Lung (tissue), 11 donors: ENCODE measurements at regions not wholly inside any gene's neighbourhood (a gene's known extent, or its start where the extent isn't known, plus 50 kb on each side); places are given as distances from the start of the nearest gene placed in this dataset.
A peak's percentile ranks its signal among the peaks of the same experiment; 100 is the strongest.

ENCODE experiments used
- ATAC-seq: fragments of 200-7000 bp; cut with Tn5 transposase; one replicate; pipeline ENCODE4 v1.9.1; 2020; ENCODE audit warnings: moderate number of reproducible peaks; ENCODE audit not compliant: insufficient read depth, low FRiP score
- DNase-seq, 3 donors: peaks; one replicate each; pipeline ENCODE4 v3.0.0-alpha.2; 2013 to 2017
- H3K27ac ChIP-seq, 2 donors: one replicate each; pipeline ENCODE4 v1.5.1; 2013; ENCODE audit warnings: mild to moderate bottlenecking in 2 of 2, moderate library complexity in 2 of 2, control low read depth in 1 of 2, inconsistent platforms in 1 of 2, low read depth in 1 of 2, low read length in 1 of 2
- H3K27me3 ChIP-seq, 3 donors: one replicate each; pipeline ENCODE4 v1.5.1; 2013; ENCODE audit warnings: low read length in 2 of 3; ENCODE audit not compliant: control insufficient read depth in 3 of 3, insufficient read depth in 3 of 3
- H3K36me3 ChIP-seq, 4 donors: one replicate each; pipeline ENCODE4 v1.5.1; 2013; ENCODE audit warnings: low read length in 4 of 4, mild to moderate bottlenecking in 1 of 4, moderate library complexity in 1 of 4; ENCODE audit not compliant: control insufficient read depth in 4 of 4, insufficient read depth in 4 of 4
- H3K4me1 ChIP-seq, 5 donors: one replicate each; pipeline ENCODE4 v1.5.1; 2013; ENCODE audit warnings: low read length in 5 of 5, mild to moderate bottlenecking in 2 of 5, moderate library complexity in 1 of 5; ENCODE audit not compliant: control insufficient read depth in 5 of 5, insufficient read depth in 5 of 5
- H3K4me3 ChIP-seq: one replicate; pipeline ENCODE4 v1.5.1; 2013; ENCODE audit warnings: mild to moderate bottlenecking, control low read depth, moderate library complexity
- H3K9ac ChIP-seq, 2 donors: one replicate each; pipeline ENCODE4 v1.5.1; 2013; ENCODE audit warnings: low read length in 2 of 2, control low read depth in 1 of 2; ENCODE audit not compliant: insufficient read depth in 1 of 2
- H3K9me3 ChIP-seq, 4 donors: one replicate each; pipeline ENCODE4 v1.5.1; 2013; ENCODE audit warnings: low read length in 3 of 4, mild to moderate bottlenecking in 1 of 4, moderate library complexity in 1 of 4; ENCODE audit not compliant: control insufficient read depth in 4 of 4, insufficient read depth in 3 of 4
- WGBS, 2 donors: extraction: QIAGEN DNeasy Blood & Tissue Kit; methylation state at CpG; one replicate each; pipeline ENCODE4 v1.1.7; 2013; 5-methylcytosine and 5-hydroxymethylcytosine counted together
- TF ChIP-seq, protein P1 (sequence below): IDR thresholded peaks from 2 replicates; pipeline ENCODE4 v1.5.1; 2012; ENCODE audit warnings: mild to moderate bottlenecking; ENCODE audit errors: control extremely low read depth, extremely low read depth
- donor health status: control.
- donor health status: control.
- donor health status: Bipolar disorder and iron deficiency.
- donor health status: healthy.
- donor health status: DM: yes; HTN: yes; CAD: no.

DNA sequence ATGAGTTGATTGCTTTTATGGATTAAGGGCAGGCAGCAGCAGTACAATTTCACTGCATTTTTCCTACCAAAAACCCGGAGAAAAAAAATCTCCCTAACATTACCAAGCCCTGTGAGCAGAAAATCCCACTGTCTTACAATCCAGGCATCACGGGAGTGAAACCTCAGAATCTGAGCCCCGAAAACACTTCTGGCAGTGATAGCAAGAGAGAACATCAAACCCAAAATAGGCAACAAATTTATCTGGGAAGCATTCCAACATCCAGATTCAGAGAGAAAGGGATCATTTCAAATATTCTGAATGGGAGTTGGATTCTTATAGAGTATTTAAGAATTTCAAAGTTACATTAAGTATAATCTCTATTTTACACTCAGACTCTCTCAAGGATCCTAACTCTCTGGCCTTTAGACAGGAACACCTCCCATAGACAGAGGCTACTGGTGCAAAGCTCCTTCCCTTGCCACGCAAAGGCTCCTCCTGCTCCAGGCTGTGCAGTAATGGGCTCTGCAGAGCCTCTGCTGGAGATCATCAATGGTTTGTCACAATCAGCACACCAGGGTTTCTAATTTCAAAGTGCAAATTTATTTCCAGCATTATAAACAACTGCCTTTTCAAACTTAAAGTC lies 256.9 kb downstream of the PARM1 start:
- Histone ChIP-seq H3K9me3 (no peaks in the 10 kb centered on the region), H3K9ac (peak overlapping the region in 1 of 2 donors; percentile 6), H3K36me3 (no peaks in the 10 kb centered on the region), H3K27ac (no peak overlapping the region), H3K4me1 (no peaks in the 10 kb centered on the region), H3K27me3 (no peaks in the 10 kb centered on the region), H3K4me3 (no peak overlapping the region)
- 74 to 77% methylated on average over 4 of the region's 4 CpGs for WGBS, 2 donors
- ATAC-seq (no peak), DNase-seq (peak in 2 of 3 donors; percentile 1 to 3)
- TF ChIP-seq, protein P1, sequence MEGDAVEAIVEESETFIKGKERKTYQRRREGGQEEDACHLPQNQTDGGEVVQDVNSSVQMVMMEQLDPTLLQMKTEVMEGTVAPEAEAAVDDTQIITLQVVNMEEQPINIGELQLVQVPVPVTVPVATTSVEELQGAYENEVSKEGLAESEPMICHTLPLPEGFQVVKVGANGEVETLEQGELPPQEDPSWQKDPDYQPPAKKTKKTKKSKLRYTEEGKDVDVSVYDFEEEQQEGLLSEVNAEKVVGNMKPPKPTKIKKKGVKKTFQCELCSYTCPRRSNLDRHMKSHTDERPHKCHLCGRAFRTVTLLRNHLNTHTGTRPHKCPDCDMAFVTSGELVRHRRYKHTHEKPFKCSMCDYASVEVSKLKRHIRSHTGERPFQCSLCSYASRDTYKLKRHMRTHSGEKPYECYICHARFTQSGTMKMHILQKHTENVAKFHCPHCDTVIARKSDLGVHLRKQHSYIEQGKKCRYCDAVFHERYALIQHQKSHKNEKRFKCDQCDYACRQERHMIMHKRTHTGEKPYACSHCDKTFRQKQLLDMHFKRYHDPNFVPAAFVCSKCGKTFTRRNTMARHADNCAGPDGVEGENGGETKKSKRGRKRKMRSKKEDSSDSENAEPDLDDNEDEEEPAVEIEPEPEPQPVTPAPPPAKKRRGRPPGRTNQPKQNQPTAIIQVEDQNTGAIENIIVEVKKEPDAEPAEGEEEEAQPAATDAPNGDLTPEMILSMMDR: no peak

DNA sequence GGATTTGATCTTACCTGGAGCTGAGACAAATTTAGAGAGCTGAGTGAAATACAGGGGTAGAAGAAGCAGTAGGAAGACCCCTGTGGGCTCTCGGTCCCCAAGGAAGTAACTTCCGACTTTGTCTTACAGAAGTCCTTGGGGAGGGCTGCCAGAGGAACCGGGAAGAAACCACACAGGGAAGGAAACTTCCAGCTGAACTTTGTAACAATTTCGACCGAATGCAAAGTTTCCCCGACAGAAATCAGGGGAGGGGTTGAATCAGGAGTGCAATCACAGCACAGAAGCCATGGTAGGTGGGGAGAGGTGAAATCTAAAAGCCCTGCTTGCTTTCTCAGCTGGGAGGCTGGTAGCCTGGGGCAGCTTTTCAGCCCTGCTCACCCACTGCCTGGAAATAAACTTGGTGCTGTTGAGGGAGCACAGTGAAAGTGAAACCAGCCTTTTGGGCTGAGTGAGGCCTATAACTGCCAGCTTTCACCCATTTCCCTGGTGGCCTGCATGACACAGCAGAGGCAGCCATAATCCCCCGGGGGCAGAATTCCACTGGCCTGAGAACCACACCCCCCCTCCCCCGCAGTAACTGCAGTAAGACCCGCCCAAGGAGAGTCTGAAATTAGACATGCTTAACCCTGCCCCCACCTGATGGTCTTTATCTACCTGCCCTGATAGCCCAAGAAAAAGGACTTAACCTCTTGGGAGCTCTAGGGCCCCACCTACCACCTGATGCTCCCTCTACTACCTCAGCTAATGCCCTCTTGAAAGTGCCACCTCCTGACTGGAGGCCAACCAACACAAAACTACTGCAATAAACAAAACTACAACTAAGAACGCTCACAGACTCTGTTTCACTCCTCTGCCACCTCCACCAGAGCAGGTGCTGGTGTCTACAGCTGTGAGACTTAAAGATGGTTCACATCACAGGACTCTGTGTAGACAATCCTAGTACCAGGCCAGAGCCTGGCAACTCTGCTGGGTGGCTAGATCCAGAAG lies 248.2 kb downstream of the PARM1 start:
- peaks cover 0 to 3% (median 0%) of the 10 kb centered on the region in 5 donors for H3K4me1 ChIP-seq
- H3K4me3 ChIP-seq: no peak overlapping the region
- no peaks in the 10 kb centered on the region for H3K36me3 ChIP-seq
- H3K27ac ChIP-seq: peak overlapping the region in 1 of 2 donors; percentile 7
- no peaks in the 10 kb centered on the region for H3K27me3 ChIP-seq
- 85 to 89% methylated on average over 10 of the region's 10 CpGs for WGBS, 2 donors
- H3K9me3 ChIP-seq: peaks cover 0 to 6% (median 0%) of the 10 kb centered on the region in 4 donors
- TF ChIP-seq, protein P1: no peak
- no peak for ATAC-seq
- DNase-seq: no peak
- no peak overlapping the region for H3K9ac ChIP-seq

DNA sequence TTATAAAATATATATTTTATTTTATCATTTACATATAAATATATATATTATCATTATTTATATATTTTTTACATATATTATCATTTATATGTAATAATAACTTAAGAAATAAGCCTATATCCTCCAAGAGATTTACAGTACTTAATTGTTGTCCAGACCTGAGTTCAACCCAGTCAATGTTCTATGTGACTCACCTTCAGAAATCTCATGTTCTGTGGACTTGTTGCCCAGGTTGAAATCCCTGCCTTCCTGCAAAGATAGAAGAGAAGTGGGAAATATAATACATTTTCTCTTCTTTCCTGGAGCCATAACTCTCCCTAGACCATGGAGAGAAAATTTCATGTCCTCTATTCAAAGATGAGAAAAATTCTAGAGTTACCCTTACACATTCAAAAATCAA lies 247.3 kb downstream of the PARM1 start:
- Histone ChIP-seq H3K4me3 (no peak overlapping the region), H3K4me1 (peaks cover 0 to 3% (median 0%) of the 10 kb centered on the region in 5 donors), H3K27ac (no peak overlapping the region), H3K9me3 (peaks cover 0 to 6% (median 0%) of the 10 kb centered on the region in 4 donors), H3K27me3 (no peaks in the 10 kb centered on the region), H3K9ac (no peak overlapping the region), H3K36me3 (no peaks in the 10 kb centered on the region)
- TF ChIP-seq, protein P1: no peak
- DNase-seq: no peak
- no peak for ATAC-seq
